ENCODE measurements at regions not wholly inside any gene's neighbourhood (a gene's known extent, or its start where the extent isn't known, plus 50 kb on each side); places are given as distances from the start of the nearest gene placed in this dataset.

- Histone ChIP-seq H3K4me1 (ENCODE audit: insufficient read depth, low read length) (peaks cover 32% of the 10 kb centered on the region), H3K27me3 (ENCODE audit: insufficient read depth, low read length) (no peaks in the 10 kb centered on the region), H3K36me3 (ENCODE audit: insufficient read depth, low read length) (no peaks in the 10 kb centered on the region), H3K27ac (ENCODE audit: low read depth, low read length) (no peak overlapping the region), H3K9me3 (ENCODE audit: insufficient read depth, low read depth, low read length) (no peaks in the 10 kb centered on the region), H3K9ac (ENCODE audit: low read depth, low read length) (no peak overlapping the region), H3K4me3 (ENCODE audit: low read length) (no peak overlapping the region)
- WGBS, result 92% methylated on average over 3 of the region's 3 CpGs
These were observed 95.4 kb upstream of the DAB2 start for GRCh38 chr5:39520232-39520572.

GRCh38 chr5:39519566-39520231 is 94.9 kb upstream of the DAB2 start:
- peaks cover 32% of the 10 kb centered on the region for H3K4me1 ChIP-seq (ENCODE audit: insufficient read depth, low read length)
- no peaks in the 10 kb centered on the region for H3K36me3 ChIP-seq (ENCODE audit: insufficient read depth, low read length)
- no peaks in the 10 kb centered on the region for H3K27me3 ChIP-seq (ENCODE audit: insufficient read depth, low read length)
- H3K4me3 ChIP-seq (ENCODE audit: low read length), result no peak overlapping the region
- H3K9ac ChIP-seq (ENCODE audit: low read depth, low read length), result no peak overlapping the region
- 90% methylated on average over 2 of the region's 3 CpGs for WGBS
- no peaks in the 10 kb centered on the region for H3K9me3 ChIP-seq (ENCODE audit: insufficient read depth, low read depth, low read length)
- H3K27ac ChIP-seq (ENCODE audit: low read depth, low read length), result peak overlapping the region; percentile 2; the same call in 1 of the 2 replicates

- Histone ChIP-seq H3K4me1 (ENCODE audit: insufficient read depth, low read length) (peaks cover 32% of the 10 kb centered on the region), H3K36me3 (ENCODE audit: insufficient read depth, low read length) (no peaks in the 10 kb centered on the region), H3K27me3 (ENCODE audit: insufficient read depth, low read length) (no peaks in the 10 kb centered on the region), H3K4me3 (ENCODE audit: low read length) (no peak overlapping the region), H3K27ac (ENCODE audit: low read depth, low read length) (no peak overlapping the region; the same call in 1 of the 2 replicates), H3K9ac (ENCODE audit: low read depth, low read length) (no peak overlapping the region), H3K9me3 (ENCODE audit: insufficient read depth, low read depth, low read length) (no peaks in the 10 kb centered on the region)
These were observed 94.3 kb upstream of the DAB2 start for GRCh38 chr5:39519079-39519478.

GRCh38 chr5:39518516-39518915 is 93.7 kb upstream of the DAB2 start:
- H3K9me3 ChIP-seq (ENCODE audit: insufficient read depth, low read depth, low read length), result no peaks in the 10 kb centered on the region
- H3K27ac ChIP-seq (ENCODE audit: low read depth, low read length), result peak overlapping the region; percentile 51
- no peak overlapping the region for H3K9ac ChIP-seq (ENCODE audit: low read depth, low read length)
- H3K4me3 ChIP-seq (ENCODE audit: low read length), result no peak overlapping the region
- WGBS, result 19% methylated on average over 3 of the region's 3 CpGs
- H3K4me1 ChIP-seq (ENCODE audit: insufficient read depth, low read length), result peaks cover 32% of the 10 kb centered on the region
- no peaks in the 10 kb centered on the region for H3K27me3 ChIP-seq (ENCODE audit: insufficient read depth, low read length)
- H3K36me3 ChIP-seq (ENCODE audit: insufficient read depth, low read length), result no peaks in the 10 kb centered on the region

GRCh38 chr5:39517800-39518199 is 93.0 kb upstream of the DAB2 start:
- Histone ChIP-seq H3K4me1 (ENCODE audit: insufficient read depth, low read length) (peaks cover 32% of the 10 kb centered on the region), H3K27me3 (ENCODE audit: insufficient read depth, low read length) (no peaks in the 10 kb centered on the region), H3K9me3 (ENCODE audit: insufficient read depth, low read depth, low read length) (no peaks in the 10 kb centered on the region), H3K9ac (ENCODE audit: low read depth, low read length) (no peak overlapping the region), H3K4me3 (ENCODE audit: low read length) (no peak overlapping the region), H3K27ac (ENCODE audit: low read depth, low read length) (0 out of 2 replicates have a peak overlapping the region, but pooled peaks have one; percentile 27), H3K36me3 (ENCODE audit: insufficient read depth, low read length) (no peaks in the 10 kb centered on the region)

GRCh38 chr5:39515881-39516280 is 91.1 kb upstream of the DAB2 start:
- WGBS, result 96% methylated on average over 2 of the region's 4 CpGs
- Histone ChIP-seq H3K9ac (ENCODE audit: low read depth, low read length) (no peak overlapping the region), H3K4me3 (ENCODE audit: low read length) (no peak overlapping the region), H3K36me3 (ENCODE audit: insufficient read depth, low read length) (no peaks in the 10 kb centered on the region), H3K27ac (ENCODE audit: low read depth, low read length) (no peak overlapping the region), H3K27me3 (ENCODE audit: insufficient read depth, low read length) (no peaks in the 10 kb centered on the region), H3K4me1 (ENCODE audit: insufficient read depth, low read length) (peaks cover 32% of the 10 kb centered on the region), H3K9me3 (ENCODE audit: insufficient read depth, low read depth, low read length) (no peaks in the 10 kb centered on the region)

GRCh38 chr5:39513236-39513635 is 88.5 kb upstream of the DAB2 start:
- H3K4me3 ChIP-seq (ENCODE audit: low read length), result no peak overlapping the region
- H3K36me3 ChIP-seq (ENCODE audit: insufficient read depth, low read length), result no peaks in the 10 kb centered on the region
- peaks cover 13% of the 10 kb centered on the region for H3K4me1 ChIP-seq (ENCODE audit: insufficient read depth, low read length)
- no peaks in the 10 kb centered on the region for H3K27me3 ChIP-seq (ENCODE audit: insufficient read depth, low read length)
- 100% methylated on average over 1 of the region's 1 CpG for WGBS
- H3K9ac ChIP-seq (ENCODE audit: low read depth, low read length), result no peak overlapping the region
- H3K9me3 ChIP-seq (ENCODE audit: insufficient read depth, low read depth, low read length), result no peaks in the 10 kb centered on the region
- H3K27ac ChIP-seq (ENCODE audit: low read depth, low read length), result no peak overlapping the region

GRCh38 chr5:39506211-39506610 is 81.4 kb upstream of the DAB2 start:
- Histone ChIP-seq H3K9ac (ENCODE audit: low read depth, low read length) (no peak overlapping the region), H3K27me3 (ENCODE audit: insufficient read depth, low read length) (no peaks in the 10 kb centered on the region), H3K27ac (ENCODE audit: low read depth, low read length) (no peak overlapping the region), H3K4me1 (ENCODE audit: insufficient read depth, low read length) (no peaks in the 10 kb centered on the region), H3K4me3 (ENCODE audit: low read length) (no peak overlapping the region), H3K9me3 (ENCODE audit: insufficient read depth, low read depth, low read length) (no peaks in the 10 kb centered on the region), H3K36me3 (ENCODE audit: insufficient read depth, low read length) (no peaks in the 10 kb centered on the region)
- 95% methylated on average over 5 of the region's 5 CpGs for WGBS

- no peak overlapping the region for H3K9ac ChIP-seq (ENCODE audit: low read depth, low read length)
- H3K36me3 ChIP-seq (ENCODE audit: insufficient read depth, low read length), result no peaks in the 10 kb centered on the region
- H3K27ac ChIP-seq (ENCODE audit: low read depth, low read length), result no peak overlapping the region
- no peaks in the 10 kb centered on the region for H3K4me1 ChIP-seq (ENCODE audit: insufficient read depth, low read length)
- H3K9me3 ChIP-seq (ENCODE audit: insufficient read depth, low read depth, low read length), result no peaks in the 10 kb centered on the region
- H3K27me3 ChIP-seq (ENCODE audit: insufficient read depth, low read length), result no peaks in the 10 kb centered on the region
- H3K4me3 ChIP-seq (ENCODE audit: low read length), result no peak overlapping the region
- 84% methylated on average over 5 of the region's 5 CpGs for WGBS
These were observed 81.0 kb upstream of the DAB2 start for GRCh38 chr5:39505791-39506190.

GRCh38 chr5:39505363-39505762 is 80.6 kb upstream of the DAB2 start:
- H3K4me1 ChIP-seq (ENCODE audit: insufficient read depth, low read length), result no peaks in the 10 kb centered on the region
- no peaks in the 10 kb centered on the region for H3K9me3 ChIP-seq (ENCODE audit: insufficient read depth, low read depth, low read length)
- no peaks in the 10 kb centered on the region for H3K36me3 ChIP-seq (ENCODE audit: insufficient read depth, low read length)
- no peak overlapping the region for H3K9ac ChIP-seq (ENCODE audit: low read depth, low read length)
- no peaks in the 10 kb centered on the region for H3K27me3 ChIP-seq (ENCODE audit: insufficient read depth, low read length)
- H3K4me3 ChIP-seq (ENCODE audit: low read length), result no peak overlapping the region
- H3K27ac ChIP-seq (ENCODE audit: low read depth, low read length), result no peak overlapping the region

GRCh38 chr5:39503155-39503554 is 78.4 kb upstream of the DAB2 start:
- Histone ChIP-seq H3K9ac (ENCODE audit: low read depth, low read length) (no peak overlapping the region), H3K4me3 (ENCODE audit: low read length) (no peak overlapping the region), H3K9me3 (ENCODE audit: insufficient read depth, low read depth, low read length) (no peaks in the 10 kb centered on the region), H3K27ac (ENCODE audit: low read depth, low read length) (no peak overlapping the region), H3K27me3 (ENCODE audit: insufficient read depth, low read length) (no peaks in the 10 kb centered on the region), H3K4me1 (ENCODE audit: insufficient read depth, low read length) (no peaks in the 10 kb centered on the region), H3K36me3 (ENCODE audit: insufficient read depth, low read length) (no peaks in the 10 kb centered on the region)
- WGBS, result 87% methylated on average over 1 of the region's 1 CpG

GRCh38 chr5:39502704-39503103 is 77.9 kb upstream of the DAB2 start:
- H3K4me1 ChIP-seq (ENCODE audit: insufficient read depth, low read length), result no peaks in the 10 kb centered on the region
- H3K9ac ChIP-seq (ENCODE audit: low read depth, low read length), result no peak overlapping the region
- no peak overlapping the region for H3K27ac ChIP-seq (ENCODE audit: low read depth, low read length)
- WGBS, result 95% methylated on average over 6 of the region's 6 CpGs
- H3K4me3 ChIP-seq (ENCODE audit: low read length), result no peak overlapping the region
- H3K9me3 ChIP-seq (ENCODE audit: insufficient read depth, low read depth, low read length), result no peaks in the 10 kb centered on the region
- H3K36me3 ChIP-seq (ENCODE audit: insufficient read depth, low read length), result no peaks in the 10 kb centered on the region
- H3K27me3 ChIP-seq (ENCODE audit: insufficient read depth, low read length), result no peaks in the 10 kb centered on the region
